ENCODE measurements at regions not wholly inside any gene's neighbourhood (a gene's known extent, or its start where the extent isn't known, plus 50 kb on each side); places are given as distances from the start of the nearest gene placed in this dataset.

GRCh38 chrX:45872480-45872879 lies 671.8 kb upstream of the DIPK2B start:
- no peak for DNase-seq (ENCODE audit: low read depth)

- DNase-seq (ENCODE audit: low read depth), result no peak
Measured at GRCh38 chrX:45868425-45868824, 667.7 kb upstream of the DIPK2B start.

- DNase-seq (ENCODE audit: low read depth), result no peak
Measured at GRCh38 chrX:45862801-45863200, 662.1 kb upstream of the DIPK2B start.

- no peak for DNase-seq (ENCODE audit: low read depth)
Measured at GRCh38 chrX:45860450-45860849, 659.8 kb upstream of the DIPK2B start.

GRCh38 chrX:45859407-45859806 lies 658.7 kb upstream of the DIPK2B start:
- no peak for DNase-seq (ENCODE audit: low read depth)

GRCh38 chrX:45852884-45853283 lies 652.2 kb upstream of the DIPK2B start:
- DNase-seq (ENCODE audit: low read depth), result no peak

GRCh38 chrX:45851434-45851991 lies 650.8 kb upstream of the DIPK2B start:
- DNase-seq (ENCODE audit: low read depth), result no peak

GRCh38 chrX:45850775-45851433 lies 650.2 kb upstream of the DIPK2B start:
- DNase-seq (ENCODE audit: low read depth), result no peak

- no peak for DNase-seq (ENCODE audit: low read depth)
Measured at GRCh38 chrX:45850197-45850774, 649.6 kb upstream of the DIPK2B start.

- no peak for DNase-seq (ENCODE audit: low read depth)
Measured at GRCh38 chrX:45849261-45849862, 648.7 kb upstream of the DIPK2B start.

GRCh38 chrX:45847961-45848360 lies 647.3 kb upstream of the DIPK2B start:
- no peak for DNase-seq (ENCODE audit: low read depth)

GRCh38 chrX:45846328-45846727 lies 645.7 kb upstream of the DIPK2B start:
- no peak for DNase-seq (ENCODE audit: low read depth)

GRCh38 chrX:45845142-45845541 lies 644.5 kb upstream of the DIPK2B start:
- DNase-seq (ENCODE audit: low read depth), result no peak

GRCh38 chrX:45843518-45843917 lies 642.8 kb upstream of the DIPK2B start:
- no peak for DNase-seq (ENCODE audit: low read depth)

- no peak for DNase-seq (ENCODE audit: low read depth)
Measured at GRCh38 chrX:45842926-45843315, 642.2 kb upstream of the DIPK2B start.

- no peak for DNase-seq (ENCODE audit: low read depth)
Measured at GRCh38 chrX:45842207-45842925, 641.7 kb upstream of the DIPK2B start.

- no peak for DNase-seq (ENCODE audit: low read depth)
Measured at GRCh38 chrX:45840411-45840950, 639.8 kb upstream of the DIPK2B start.

GRCh38 chrX:45830343-45830742 lies 629.7 kb upstream of the DIPK2B start:
- DNase-seq (ENCODE audit: low read depth), result no peak

GRCh38 chrX:45824471-45824870 lies 623.8 kb upstream of the DIPK2B start:
- DNase-seq (ENCODE audit: low read depth), result no peak

GRCh38 chrX:45823536-45823935 lies 622.9 kb upstream of the DIPK2B start:
- no peak for DNase-seq (ENCODE audit: low read depth)

GRCh38 chrX:45822124-45822523 lies 621.4 kb upstream of the DIPK2B start:
- DNase-seq (ENCODE audit: low read depth), result no peak

GRCh38 chrX:45818913-45819312 lies 618.2 kb upstream of the DIPK2B start:
- DNase-seq (ENCODE audit: low read depth), result no peak
